ENCODE measurements at regions not wholly inside any gene's neighbourhood (a gene's known extent, or its start where the extent isn't known, plus 50 kb on each side); places are given as distances from the start of the nearest gene placed in this dataset.
"Not testable (repeated sequence)": the region's sequence is repeated elsewhere in the genome, so short reads cannot be mapped to it uniquely, and the experiment has no call there.

DNA sequence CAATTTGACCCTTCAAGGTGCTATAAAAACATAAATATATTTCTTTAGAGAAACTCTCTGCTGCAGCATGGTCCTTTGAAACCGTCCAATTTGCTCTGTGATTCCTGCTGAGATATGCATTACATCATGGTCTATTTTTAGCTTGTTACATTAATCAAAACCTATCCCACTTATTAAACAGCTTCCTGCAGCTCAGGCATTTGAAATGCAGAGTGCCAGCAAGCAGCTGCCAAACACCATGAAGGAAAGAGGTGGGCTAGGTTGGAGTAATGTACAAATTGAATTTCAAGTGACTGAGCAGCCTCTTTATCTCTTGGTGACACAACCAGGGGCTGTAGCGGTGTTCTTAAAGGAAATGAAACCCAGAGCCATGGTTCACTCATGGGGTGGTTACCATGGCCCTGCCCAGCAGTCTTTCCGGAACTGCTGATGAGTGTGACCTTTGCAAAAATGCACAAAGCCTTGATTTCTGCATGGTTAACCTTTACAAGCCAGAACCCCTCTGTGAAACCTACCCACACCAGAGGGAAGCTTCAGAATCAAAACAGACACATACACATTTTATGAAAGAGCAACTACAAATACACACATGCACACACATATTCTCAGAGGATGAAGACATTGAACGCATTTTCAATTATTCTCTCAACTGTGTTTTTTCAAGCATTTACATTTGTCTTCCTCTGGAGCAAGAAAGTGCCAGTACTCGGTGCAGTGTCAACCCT, 155.8 kb upstream of the ZNF608 start:
- peak; percentile 44 for DNase-seq

DNA sequence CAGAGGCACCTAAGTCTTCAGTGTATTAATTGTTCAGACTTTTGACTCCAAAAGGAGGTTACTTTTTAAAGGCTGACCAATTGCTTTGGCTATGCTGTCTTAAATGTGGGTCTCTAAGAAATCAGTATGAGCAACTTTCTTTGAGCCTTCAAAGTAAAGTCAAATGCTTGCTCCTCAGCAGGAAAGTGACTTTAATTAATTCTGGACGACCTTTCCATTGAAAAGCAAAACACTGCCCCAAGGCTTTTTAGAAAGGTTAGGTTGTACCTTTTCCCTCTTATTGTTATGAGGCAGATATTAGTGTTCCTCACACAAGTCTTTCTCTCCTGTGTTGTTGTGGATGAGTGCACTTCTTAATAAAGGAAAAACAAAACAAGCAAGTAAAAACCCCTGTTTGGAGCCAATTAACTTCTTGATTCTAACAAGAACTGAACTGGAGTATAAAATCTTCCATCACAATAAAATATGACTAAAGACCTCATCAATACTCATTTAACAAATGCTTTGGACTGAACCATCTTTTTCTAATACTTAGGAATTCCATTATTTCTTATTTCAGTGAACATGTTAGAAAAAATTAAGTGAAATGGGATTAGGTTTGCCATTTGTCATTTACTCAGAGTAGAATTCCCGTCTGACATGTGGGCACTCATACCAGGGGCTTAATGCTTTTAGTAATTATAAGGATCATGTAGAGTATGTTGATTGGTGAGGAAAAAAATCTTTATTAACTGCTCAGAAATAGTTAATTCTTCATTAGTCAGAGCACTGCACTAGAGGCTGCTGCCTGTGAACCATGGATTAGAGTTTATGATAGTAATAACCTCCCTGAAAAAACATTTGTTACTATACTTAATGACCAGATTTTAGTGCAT, 159.1 kb upstream of the ZNF608 start:
- DNase-seq: no peak

DNA sequence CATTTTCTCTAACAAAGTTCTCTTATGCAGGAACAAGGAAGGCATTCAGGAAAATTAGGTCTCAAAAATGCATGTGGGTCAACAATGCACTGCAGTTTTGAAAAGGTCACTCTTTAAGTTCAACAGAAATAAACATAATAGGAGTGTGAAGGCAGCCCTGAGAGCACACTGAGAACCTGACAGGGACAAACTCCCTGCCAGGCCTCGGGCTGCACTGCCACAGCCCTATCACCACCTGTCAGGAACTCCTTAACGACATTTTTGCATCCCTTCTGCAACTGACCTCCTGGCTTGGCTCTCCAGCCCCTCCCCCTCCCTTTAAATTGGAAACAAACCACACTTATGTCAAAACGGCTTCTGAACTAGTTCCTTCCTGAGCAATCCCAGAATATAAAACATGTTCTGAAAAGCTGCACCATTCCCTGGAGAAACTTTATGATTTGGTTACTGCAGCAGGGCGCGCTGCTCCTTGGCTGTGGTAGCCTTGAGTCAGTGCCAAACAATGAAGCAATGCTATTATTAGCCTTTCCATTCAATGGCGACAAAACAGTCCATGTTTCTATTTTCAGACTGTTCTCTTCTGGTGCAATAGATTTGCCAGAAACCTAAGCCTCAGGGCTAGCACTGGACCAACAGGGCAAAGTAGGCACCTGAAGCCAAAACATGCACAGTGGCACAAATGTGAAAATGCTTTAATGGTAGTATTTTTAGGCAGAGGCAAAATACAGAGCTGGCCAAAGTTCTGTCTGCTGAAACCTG, 160.1 kb upstream of the ZNF608 start:
- DNase-seq: peak; percentile 85

DNA sequence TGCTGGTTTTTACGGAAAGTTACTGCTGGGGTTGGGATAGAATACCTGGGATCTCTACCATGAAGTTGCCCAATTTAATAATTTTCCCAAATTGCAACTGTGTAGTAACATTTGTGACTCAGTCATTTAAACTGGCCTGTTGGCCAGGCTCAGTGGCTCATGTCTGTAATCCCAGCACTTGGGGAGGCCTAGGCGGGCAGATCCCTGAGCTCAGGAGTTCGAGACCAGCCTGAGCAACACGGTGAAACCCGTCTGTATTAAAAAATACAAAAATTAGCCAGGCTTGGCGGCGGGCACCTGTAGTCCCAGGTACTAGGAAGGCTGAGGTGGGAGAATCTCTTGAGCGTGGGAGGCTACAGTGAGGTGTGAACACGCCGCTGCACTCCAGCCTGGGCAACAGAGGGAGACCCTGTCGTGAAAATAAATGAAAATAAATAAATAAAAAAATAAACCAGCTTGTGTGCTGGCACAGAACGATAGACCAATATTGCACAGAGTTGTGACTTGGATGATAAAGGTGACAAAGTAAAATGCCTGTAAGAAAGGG, 160.7 kb upstream of the ZNF608 start:
- no peak for DNase-seq

DNA sequence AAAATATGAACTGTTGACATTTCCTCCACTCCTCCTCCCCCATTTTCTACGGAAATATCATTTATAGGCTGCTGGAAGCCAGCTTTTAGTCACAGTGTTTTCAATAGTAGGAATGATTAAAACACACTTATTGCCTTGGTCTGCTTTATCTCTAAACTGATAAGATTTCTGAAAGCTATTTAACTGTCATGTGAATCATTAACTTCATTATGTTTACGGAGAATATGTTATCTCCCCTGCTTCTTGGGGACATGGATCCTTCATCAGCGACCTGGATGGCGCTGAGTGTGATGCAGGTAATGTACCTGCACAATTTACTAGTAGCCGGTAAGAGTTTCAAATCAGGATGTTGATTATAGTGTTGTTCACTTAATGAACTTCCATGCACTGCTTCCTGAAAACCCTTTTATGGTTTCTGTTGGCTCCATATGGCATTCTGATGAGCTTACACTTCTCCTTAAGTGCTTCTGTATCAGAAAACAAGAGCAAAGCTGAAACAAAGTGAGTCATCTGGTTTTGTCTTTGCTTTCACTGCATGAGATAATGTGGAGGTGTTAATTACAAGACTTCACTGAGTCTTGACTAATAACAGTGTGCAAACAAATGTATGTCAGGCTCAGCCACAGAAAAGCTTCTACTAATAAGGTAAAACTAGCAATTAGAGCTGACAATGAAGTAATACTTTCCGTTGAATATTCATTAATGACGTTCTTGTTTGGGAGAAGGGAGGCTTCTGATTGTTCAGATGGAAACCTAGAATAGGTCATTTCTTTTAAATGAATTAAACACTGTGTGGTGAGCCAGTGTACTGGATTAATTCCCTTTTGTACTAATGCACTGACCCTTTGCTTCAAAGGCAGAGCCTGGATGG, 162.4 kb upstream of the ZNF608 start:
- DNase-seq: no peak

DNA sequence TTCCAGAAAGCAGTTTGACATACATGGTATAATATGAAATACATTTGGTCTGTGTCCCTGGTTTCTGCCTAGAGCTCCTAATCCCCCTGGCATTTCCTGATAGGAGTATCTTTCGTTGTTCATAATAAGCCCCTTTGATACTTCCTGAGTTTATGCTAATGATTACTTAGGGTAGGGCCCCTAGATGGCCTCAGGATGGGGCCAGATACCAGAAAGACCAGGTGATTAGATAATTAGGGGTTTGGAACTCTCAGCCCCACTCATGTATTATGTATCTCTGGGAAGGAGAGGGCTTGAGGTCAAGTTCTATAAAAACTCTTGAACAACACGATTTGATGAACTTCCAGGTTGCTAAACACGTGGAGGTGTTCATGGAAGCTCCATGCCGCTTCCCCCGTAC, 163.3 kb upstream of the ZNF608 start:
- DNase-seq: no peak

DNA sequence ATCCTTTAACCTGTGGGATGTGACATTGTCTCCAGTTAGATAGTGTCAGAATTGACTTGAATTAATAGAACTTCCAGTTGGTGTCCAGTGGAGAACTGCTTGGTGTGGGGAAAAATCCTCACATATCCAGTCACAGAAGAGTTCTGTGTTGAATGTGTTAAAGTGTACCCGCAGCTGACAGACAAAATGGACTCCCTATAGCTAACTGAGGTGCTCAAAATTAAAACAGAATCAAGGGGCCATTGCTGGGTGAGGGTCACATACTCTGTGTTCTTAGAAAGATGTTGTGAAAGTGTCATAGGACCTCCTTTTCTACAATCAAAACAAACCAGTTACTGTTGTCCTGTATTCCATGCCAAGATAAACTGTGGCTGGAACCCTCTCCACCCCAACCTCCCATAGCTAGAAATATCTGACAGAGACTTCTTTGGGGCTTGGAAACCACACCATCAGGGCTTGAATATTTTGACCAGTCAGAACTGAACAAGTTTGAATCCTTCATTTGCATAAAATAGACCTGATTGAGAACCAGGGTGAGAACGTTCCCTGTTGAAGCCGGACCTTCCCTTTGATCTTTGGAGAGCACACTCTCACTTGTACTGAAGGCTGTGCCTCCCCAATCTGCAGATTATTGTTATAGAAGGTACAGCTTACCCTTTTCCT, 164.0 kb upstream of the ZNF608 start:
- no peak for DNase-seq

DNA sequence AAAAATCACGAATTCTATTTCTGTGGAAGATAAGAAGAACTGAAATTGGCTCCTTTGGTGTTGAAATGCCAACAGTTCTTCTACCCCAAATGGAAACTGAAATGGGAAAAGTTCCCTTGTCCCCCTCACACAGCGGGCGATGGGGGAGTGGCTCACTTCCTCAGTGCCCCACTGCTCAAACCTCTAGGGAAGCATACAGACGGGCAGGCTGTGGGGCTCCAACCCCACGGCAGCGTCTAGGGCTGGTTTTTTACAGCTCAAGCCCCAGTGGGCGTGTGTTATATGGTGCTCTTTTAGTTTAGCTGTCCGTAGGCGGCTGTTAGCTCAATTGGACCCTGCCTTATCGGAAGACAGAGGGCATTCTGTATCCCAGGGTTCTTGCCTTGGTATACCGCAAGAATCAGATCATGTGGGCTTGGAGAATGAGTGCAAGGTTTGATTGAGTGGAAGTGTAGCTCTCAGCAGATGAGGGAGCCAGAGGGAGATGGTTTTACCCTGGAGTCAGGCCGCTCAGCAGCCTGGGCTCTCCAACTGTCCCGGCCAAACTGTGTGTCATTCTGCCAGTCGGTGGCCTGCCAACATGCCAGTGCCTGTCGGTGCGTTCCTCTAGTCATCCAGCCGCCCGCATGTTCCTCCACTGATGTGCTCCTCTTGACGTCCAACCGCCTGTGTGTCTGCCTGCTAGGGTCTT, 166.3 kb upstream of the ZNF608 start:
- no peak for DNase-seq

DNA sequence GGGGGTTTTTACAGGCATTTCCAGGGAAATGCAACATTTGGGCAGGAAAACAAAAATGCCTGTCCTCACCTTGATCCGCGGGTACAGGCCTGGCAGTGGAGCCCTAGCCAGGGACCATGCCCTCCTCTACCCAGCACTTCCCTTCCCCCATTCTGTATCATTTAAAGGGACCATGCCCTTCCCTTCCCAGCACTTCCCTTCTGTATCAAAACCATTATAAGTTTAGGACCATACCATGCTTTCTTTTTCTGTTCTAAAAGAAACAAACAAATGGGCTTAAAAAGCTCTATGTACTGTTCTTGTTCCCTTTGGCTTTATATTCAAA, 166.9 kb upstream of the ZNF608 start:
- no peak for DNase-seq

DNA sequence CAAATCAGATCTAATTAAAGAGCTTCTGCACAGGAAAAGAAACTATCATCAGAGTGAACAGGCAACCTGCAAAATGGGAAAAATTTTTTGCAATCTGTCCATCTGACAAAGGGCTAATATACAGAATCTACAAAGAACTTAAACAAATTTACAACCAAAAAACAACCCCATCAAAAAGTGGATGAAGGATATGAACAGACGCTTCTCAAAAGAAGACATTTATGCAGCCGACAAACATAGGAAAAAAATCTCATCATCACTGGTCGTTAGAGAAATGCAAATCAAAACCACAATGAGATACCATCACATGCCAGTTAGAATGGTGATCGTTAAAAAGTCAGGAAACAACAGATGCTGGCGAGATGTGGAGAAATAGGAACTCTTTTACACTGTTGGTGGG, 169.9 kb upstream of the ZNF608 start:
- DNase-seq: not testable (repeated sequence)

DNA sequence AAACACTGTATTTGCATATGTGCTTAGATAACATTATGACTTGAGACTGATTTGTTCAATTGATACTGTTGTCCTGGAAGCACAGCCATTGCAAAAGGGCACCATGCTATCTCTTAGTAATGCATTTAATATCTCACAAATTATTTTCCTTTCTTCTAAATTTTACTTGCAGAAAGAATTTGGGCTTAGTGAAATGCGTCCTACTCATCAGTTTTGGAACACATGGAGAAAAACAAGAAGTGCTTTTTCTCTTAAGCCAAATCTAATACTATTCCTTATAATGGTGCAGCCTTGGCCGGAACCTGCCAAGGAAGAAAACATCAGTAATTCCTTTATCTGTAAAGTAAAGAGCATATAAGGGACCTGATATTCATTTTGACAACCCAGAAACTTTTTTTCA, 172.2 kb upstream of the ZNF608 start:
- DNase-seq: no peak

DNA sequence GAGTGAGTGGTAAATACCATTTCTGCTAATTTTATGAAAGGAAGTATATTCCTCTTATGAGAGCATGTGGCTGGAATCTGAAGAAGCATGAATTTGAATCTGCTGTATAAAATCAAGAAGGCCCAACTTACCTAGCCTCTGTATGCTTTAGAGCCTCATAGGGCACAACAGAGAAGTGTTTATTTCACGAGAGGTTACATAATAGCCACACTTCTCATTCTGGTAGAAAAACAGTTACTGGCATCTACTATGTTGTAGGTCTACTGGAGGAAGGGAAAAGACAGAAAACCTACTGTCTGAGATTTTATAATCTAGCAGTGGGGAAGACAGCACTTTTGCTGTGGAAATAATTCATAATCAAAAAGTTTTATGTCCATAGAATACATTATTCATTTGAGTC, 172.6 kb upstream of the ZNF608 start:
- DNase-seq: no peak

DNA sequence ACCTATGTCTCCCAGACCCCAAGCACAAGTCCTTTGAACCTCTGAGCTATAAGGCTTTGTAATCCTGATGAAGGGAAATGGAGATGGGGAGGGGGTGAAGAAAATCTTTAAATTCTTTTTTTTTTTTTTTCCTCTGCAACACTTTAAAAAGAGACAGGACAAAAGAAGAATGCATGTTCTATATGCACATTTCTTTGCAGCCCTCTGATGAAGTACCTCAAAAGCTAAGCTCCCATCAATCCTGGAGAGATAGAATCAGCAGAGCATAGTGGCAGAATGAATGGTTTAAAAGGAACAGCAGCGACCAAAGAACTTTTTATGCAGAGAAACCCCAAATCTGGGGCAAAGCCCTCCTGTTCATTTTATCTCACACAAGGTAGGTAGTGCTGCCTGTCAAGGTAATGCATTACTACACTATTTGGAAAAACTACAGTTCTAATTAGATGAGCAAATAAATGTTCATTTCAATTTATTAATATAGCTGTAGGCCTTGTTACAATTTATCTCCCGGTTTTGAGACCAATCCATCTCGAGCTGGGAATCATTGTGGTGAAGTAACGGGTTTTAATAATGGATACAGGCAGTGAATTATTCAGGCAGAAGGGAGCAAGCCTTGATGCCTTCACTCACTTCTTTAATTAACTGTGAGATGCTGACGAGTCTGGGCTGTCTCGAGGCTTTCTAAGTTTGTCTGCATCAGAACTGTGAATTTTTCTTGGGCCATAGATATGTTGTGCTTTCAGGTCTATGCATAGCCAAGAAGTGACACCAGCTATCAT, 173.5 kb upstream of the ZNF608 start:
- no peak for DNase-seq

DNA sequence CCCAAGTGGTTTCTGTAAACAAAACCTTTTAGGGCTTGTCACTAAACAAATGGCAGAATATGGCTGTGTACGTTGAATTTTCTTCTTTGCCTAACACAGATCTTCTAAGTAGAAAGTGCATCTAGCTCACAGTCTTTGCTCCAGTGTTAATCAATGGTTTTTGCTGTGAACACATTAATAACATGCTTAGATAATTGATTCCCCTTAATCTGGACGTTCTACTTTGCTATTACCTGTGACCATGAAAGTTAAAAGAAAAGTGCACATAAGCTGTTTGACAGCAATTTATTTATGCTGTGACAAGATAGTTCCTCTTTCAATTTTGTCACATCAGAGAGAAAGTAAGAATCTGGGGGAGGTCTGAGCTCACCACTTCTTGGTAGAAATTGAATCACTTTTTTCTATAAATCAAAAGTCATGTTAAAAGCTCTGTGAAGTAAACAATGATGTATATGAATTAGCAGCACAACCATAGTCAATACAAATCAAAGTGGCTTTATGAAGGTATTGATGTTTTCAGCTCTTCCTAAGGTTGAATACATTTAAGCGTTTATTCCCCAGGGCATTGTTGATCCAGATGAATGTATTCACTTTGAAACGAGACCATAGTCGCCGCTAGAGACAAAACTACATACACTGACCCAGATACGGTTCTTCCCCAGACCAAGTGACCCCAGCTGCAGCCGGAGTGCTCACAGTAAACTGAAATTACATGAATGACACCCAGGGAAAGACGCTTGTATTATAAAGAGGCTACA, 174.6 kb upstream of the ZNF608 start:
- no peak for DNase-seq

DNA sequence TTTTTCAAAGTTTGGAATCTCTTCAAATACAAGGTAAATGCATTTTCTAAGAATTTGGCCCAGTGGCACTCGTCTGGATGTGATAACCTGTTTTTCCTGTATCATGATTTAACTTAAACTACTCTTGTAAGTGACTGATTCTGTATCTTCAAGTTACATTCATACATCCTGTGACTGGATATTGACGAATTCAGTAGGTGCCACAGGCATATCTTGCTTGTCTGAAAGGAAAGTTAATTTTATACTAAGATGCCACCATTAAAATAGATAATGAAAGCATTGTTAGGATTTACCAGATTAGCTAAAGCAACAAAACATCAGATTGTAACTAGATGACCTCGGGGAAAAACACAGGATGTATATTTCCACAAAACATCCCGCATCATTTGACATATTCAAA, 175.3 kb upstream of the ZNF608 start:
- DNase-seq: no peak

DNA sequence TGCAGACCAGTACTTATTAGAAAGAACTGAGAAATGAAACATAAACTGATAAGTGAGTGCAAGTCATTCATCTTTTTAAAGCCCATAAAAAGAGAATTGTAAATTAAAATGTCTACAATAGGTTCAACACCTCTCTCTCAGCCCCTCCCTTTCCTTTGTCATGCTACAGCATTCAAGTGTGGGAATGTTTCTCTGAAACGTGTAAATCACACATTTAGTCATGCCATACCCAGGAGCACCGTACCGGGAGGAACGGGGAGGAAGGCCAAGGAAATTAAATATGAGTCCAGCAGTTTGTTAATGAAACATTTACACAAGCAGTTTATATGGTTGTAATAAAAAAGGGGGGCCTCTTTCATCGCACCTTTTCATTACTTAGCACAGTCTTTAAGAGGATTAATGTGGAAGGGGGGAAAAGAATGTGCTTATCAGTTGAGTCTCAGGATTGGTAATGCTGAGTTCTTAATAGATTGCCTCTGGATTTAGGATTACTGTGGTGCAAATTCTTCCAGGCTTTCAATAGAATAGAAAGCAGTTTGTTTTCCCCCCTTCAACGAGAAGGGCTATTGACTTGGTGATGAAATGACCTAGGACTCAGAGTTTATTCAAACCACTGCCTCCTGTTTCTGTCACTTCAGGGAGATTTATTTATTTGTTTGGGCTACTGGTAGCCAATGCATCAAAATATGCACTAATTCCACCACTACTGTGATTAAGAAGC, 176.0 kb upstream of the ZNF608 start:
- no peak for DNase-seq

DNA sequence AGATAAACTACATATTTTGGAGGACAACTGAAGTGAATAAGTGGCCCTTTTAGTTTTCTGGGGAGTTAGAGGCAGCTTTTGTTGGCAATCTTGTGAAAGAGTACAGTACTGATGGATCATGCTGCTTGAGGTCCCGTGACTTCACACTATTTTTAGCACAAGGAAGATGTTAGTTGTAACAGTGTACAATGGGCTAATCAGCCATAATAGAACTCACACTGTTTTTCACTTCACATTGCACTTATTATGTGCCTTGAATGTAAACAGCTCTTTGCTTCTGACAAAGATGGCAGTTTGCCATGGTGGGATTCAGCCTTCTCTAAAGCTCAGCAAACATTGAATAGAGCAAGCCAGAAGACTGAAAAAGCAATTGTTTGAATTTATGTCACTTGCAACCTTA, 176.7 kb upstream of the ZNF608 start:
- DNase-seq: no peak

DNA sequence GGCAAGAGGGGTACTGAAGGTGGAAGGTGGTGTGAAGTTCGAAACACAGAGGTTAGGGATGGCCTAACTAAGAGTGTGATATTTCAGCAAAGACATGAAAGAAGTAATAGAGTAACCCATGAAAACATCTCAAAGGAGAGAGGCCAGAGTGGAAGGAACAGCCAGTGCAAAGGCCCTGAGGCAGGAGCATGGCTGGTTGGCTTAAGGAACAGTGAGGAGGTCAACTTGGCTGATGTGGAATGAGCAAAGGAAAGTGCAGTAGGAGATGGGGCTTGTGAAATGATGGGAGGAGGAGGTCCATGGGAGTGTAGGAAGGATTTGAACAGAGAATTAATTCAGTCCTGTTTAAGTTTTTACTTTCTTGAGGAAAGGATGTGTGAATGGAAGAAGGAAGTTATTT, 178.3 kb upstream of the ZNF608 start:
- DNase-seq: no peak

DNA sequence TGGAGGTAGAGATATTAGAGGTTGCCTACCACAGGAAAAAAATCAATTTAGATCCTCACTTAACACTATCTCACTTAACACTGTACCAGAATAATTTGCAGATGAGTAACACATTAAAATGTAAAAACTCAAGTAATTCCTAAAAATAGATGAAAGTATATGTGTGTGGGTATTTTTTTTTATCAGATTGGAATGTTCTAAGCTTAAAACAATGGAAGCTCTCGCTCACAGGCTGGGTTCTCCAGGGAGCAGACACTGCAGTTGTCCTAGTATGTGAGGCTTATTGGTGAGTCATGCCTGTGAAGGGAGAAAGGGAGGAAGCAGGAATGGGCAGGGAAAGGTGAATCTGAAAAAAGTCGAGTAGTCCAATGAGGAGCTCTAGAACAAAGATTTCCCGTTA, 181.3 kb upstream of the ZNF608 start:
- no peak for DNase-seq
